ENCODE measurements at regions not wholly inside any gene's neighbourhood (a gene's known extent, or its start where the extent isn't known, plus 50 kb on each side); places are given as distances from the start of the nearest gene placed in this dataset.
"Not testable (repeated sequence)": the region's sequence is repeated elsewhere in the genome, so short reads cannot be mapped to it uniquely, and the experiment has no call there.

GRCh38 chr17:16838795-16839194 is 133.1 kb downstream of the TNFRSF13B start:
- WGBS, 2 donors, result 67 to 74% methylated on average over 3 of the region's 6 CpGs
- H3K9me3 ChIP-seq; H3K4me3 ChIP-seq; intact Hi-C loops (cut with DNase I); DNase-seq; H3K36me3 ChIP-seq; H3K4me1 ChIP-seq; H3K27ac ChIP-seq: not testable (repeated sequence)
- peaks cover 0 to 11% (median 0%) of the 10 kb centered on the region in 7 donors for H3K27me3 ChIP-seq
- ATAC-seq, result peak in 3 of 8 donors; percentile 12 to 20 (median 20)

DNA sequence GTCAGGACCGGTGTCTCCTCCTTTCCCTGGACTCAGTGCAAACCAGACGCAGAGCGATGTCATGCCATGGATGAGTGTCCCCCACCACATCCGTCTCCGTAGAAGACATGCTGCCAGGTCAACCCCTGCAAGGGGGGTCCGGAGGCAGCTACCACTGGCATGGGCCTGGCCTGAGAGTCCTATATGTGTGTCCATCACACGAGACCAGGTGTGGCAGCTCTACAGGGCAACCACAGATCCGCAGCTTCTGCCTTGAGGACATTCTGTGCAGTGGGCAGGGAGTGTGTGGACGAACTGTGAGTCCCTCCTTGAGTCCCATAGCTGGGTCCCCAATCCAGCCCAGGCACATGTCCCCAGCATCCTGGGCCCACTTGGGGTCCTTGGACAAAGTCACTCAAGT is 133.6 kb downstream of the TNFRSF13B start:
- DNase-seq; H3K36me3 ChIP-seq; intact Hi-C loops (cut with DNase I); H3K27ac ChIP-seq; H3K9me3 ChIP-seq; H3K4me1 ChIP-seq; H3K4me3 ChIP-seq: not testable (repeated sequence)
- ATAC-seq, result peak in 2 of 8 donors; percentile 33 to 56
- H3K27me3 ChIP-seq, result peaks cover 0 to 11% (median 0%) of the 10 kb centered on the region in 7 donors
- 88 to 91% methylated on average over 4 of the region's 9 CpGs for WGBS, 2 donors

- DNase-seq; ATAC-seq; H3K9me3 ChIP-seq; intact Hi-C loops (cut with DNase I); H3K4me3 ChIP-seq; H3K36me3 ChIP-seq; H3K4me1 ChIP-seq; H3K27ac ChIP-seq: not testable (repeated sequence)
- 71 to 75% methylated on average over 9 of the region's 11 CpGs for WGBS, 2 donors
- H3K27me3 ChIP-seq, result peaks cover 0 to 11% (median 0%) of the 10 kb centered on the region in 7 donors
Measured at GRCh38 chr17:16837468-16838266, 134.3 kb downstream of the TNFRSF13B start.

DNA sequence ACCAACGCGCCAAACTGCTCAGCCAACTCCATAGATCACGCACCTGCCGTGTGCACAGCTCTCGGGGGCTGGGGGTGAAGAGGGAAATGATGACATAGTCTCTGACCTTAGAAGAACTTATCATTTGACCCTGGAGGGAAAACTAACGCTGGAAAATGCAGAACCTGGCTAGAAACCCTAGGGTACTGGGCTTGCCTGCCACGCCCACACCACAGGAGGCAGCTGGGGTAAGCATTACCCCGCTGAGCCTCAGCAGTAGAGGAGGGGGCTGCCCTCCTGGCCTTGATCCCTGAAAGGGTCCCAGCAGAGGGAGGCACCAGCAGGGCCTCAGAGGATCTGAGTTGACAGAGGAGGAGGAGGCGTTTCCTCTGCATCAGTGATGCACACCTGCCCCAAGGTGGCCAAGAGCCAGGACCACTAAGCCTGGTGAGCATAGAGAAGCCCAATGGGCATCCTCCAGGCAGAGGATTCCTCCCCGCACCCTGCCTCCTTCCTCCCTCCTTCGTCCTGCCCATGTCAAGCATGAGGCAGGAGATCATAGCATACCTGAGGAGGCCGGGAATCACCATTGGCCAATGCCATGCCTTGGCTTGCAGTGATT is 135.5 kb downstream of the TNFRSF13B start:
- H3K4me1 ChIP-seq; H3K27ac ChIP-seq; intact Hi-C loops (cut with DNase I); H3K36me3 ChIP-seq; H3K4me3 ChIP-seq; ATAC-seq; H3K9me3 ChIP-seq; DNase-seq: not testable (repeated sequence)
- WGBS, 2 donors, result 23 to 45% methylated on average over 7 to 12 of the region's 12 CpGs
- H3K27me3 ChIP-seq, result peaks cover 0 to 11% (median 0%) of the 10 kb centered on the region in 7 donors

- H3K9me3 ChIP-seq; H3K4me1 ChIP-seq; DNase-seq; intact Hi-C loops (cut with DNase I); H3K27ac ChIP-seq; H3K36me3 ChIP-seq; H3K4me3 ChIP-seq: not testable (repeated sequence)
- WGBS, 2 donors, result 93 to 97% methylated on average over 3 to 7 of the region's 12 CpGs
- peaks cover 0 to 11% (median 0%) of the 10 kb centered on the region in 7 donors for H3K27me3 ChIP-seq
- peak in 1 of 8 donors; percentile 16 for ATAC-seq
Measured at GRCh38 chr17:16833517-16833916, 138.4 kb downstream of the TNFRSF13B start.

- H3K9me3 ChIP-seq, DNase-seq, ATAC-seq: not testable (repeated sequence)
Measured at GRCh38 chr17:16832853-16833252, 139.1 kb downstream of the TNFRSF13B start.

GRCh38 chr17:16832206-16832605 is 139.7 kb downstream of the TNFRSF13B start:
- DNase-seq; H3K4me1 ChIP-seq; ATAC-seq; intact Hi-C loops (cut with DNase I); H3K9me3 ChIP-seq; H3K4me3 ChIP-seq; H3K27me3 ChIP-seq; H3K27ac ChIP-seq; H3K36me3 ChIP-seq: not testable (repeated sequence)
- 81 to 84% methylated on average over 9 to 10 of the region's 14 CpGs for WGBS, 2 donors

More at GRCh38 chr17:16832853-16833252, 139.1 kb downstream of the TNFRSF13B start:
- H3K27me3 ChIP-seq, result peaks cover 0 to 11% (median 0%) of the 10 kb centered on the region in 7 donors
- H3K36me3 ChIP-seq; H3K4me1 ChIP-seq; H3K4me3 ChIP-seq; H3K27ac ChIP-seq; intact Hi-C loops (cut with DNase I): not testable (repeated sequence)
- 64 to 73% methylated on average over 5 of the region's 8 CpGs for WGBS, 2 donors

DNA sequence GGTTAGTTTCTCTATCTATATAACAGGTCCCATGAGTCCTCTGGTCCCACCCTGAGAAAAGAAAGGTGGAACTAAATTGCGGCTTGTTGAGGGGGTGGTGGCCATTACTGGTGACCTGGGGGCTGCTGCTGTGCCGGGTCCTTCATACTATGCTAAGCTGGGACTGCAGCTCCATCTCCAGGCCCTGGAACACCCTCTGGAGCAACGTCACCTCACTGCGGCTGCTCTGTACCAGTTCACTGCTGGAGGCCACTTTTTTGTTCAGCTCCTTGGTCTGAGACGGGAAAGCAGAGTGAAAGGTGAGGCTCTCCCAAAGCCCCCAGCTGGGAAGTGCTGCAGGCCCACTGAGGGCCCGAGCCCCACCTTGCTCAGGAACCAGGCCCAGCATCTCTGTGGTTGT is 140.7 kb downstream of the CCDC144A start:
- H3K9me3 ChIP-seq, result peaks cover 0 to 10% (median 0%) of the 10 kb centered on the region in 11 donors
- WGBS, 2 donors, result 72 to 89% methylated on average over 4 to 6 of the region's 6 CpGs
- DNase-seq; H3K36me3 ChIP-seq; H3K4me1 ChIP-seq; H3K27me3 ChIP-seq; ATAC-seq; H3K27ac ChIP-seq; intact Hi-C loops (cut with DNase I); H3K4me3 ChIP-seq: not testable (repeated sequence)

DNA sequence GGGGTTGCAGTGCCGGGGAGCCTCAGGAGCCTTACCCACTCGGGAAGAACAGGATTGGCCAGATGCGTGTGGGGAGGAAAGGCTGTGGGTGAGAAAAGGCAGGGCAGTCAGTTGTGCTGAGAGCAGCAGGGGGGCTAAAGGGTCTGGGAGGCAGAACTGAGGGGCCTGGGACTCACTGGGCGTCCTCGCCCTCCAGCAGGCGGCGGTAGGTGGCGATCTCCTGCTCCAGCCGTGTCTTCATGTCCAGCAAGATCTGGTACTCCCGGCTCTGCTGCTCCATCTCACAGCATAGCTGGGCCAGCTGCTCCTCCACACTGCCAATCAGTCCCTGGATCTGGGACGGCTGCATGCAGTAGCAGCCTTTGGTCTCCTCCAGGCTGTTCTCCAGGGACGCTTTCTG is 140.2 kb downstream of the CCDC144A start:
- WGBS, 2 donors, result 32 to 57% methylated on average over 2 of the region's 12 CpGs
- DNase-seq; H3K4me3 ChIP-seq; ATAC-seq; H3K27me3 ChIP-seq; H3K27ac ChIP-seq; H3K36me3 ChIP-seq; intact Hi-C loops (cut with DNase I); H3K4me1 ChIP-seq: not testable (repeated sequence)
- peaks cover 0 to 10% (median 0%) of the 10 kb centered on the region in 11 donors for H3K9me3 ChIP-seq
